ENCODE measurements at regions not wholly inside any gene's neighbourhood (a gene's known extent, or its start where the extent isn't known, plus 50 kb on each side); places are given as distances from the start of the nearest gene placed in this dataset.

GRCh38 chr22:34108168-34108567 lies 187.9 kb upstream of the LARGE1 start:
- TF ChIP-seq CTCF (IDR thresholded peaks at IDR 0.05) (no peak), EP300 (IDR thresholded peaks at IDR 0.05) (no peak), POLR2A (IDR thresholded peaks at IDR 0.05) (no peak)

All from ovary (tissue), 3 donors.